GM19467 (cell line): ENCODE measurements at regions not wholly inside any gene's neighbourhood (a gene's known extent, or its start where the extent isn't known, plus 50 kb on each side); places are given as distances from the start of the nearest gene placed in this dataset.

Experiments
- ATAC-seq: cut with Tn5 transposase; IDR thresholded peaks from one replicate; pipeline ENCODE4 v1.9.1; 2021; ENCODE audit warnings: mild to moderate bottlenecking, moderate library complexity; ENCODE audit not compliant: unreplicated experiment

- ATAC-seq, result no peak
These were observed 52.0 kb downstream of the LRATD1 start for GRCh38 chr2:14684516-14684915.

GRCh38 chr2:14690926-14691325, 58.4 kb downstream of the LRATD1 start:
- no peak for ATAC-seq

GRCh38 chr2:14693874-14694273, 61.4 kb downstream of the LRATD1 start:
- no peak for ATAC-seq

- no peak for ATAC-seq
These were observed 68.2 kb downstream of the LRATD1 start for GRCh38 chr2:14700753-14701152.

GRCh38 chr2:14702258-14702657, 69.7 kb downstream of the LRATD1 start:
- no peak for ATAC-seq

GRCh38 chr2:14706201-14706600, 73.7 kb downstream of the LRATD1 start:
- ATAC-seq, result no peak

GRCh38 chr2:14712111-14712510, 79.6 kb downstream of the LRATD1 start:
- ATAC-seq, result no peak

- ATAC-seq, result no peak
These were observed 80.7 kb downstream of the LRATD1 start for GRCh38 chr2:14713248-14713647.

- no peak for ATAC-seq
These were observed 83.1 kb downstream of the LRATD1 start for GRCh38 chr2:14715600-14715999.

GRCh38 chr2:14716319-14716718, 83.8 kb downstream of the LRATD1 start:
- no peak for ATAC-seq

GRCh38 chr2:14717131-14717530, 84.6 kb downstream of the LRATD1 start:
- no peak for ATAC-seq

GRCh38 chr2:14720319-14720718, 87.8 kb downstream of the LRATD1 start:
- no peak for ATAC-seq

GRCh38 chr2:14720739-14721138, 88.2 kb downstream of the LRATD1 start:
- no peak for ATAC-seq

GRCh38 chr2:14722904-14723570, 90.5 kb downstream of the LRATD1 start:
- no peak for ATAC-seq

GRCh38 chr2:14723684-14724083, 91.2 kb downstream of the LRATD1 start:
- no peak for ATAC-seq

GRCh38 chr2:14735696-14736095, 103.2 kb downstream of the LRATD1 start:
- no peak for ATAC-seq

- no peak for ATAC-seq
These were observed 104.7 kb downstream of the LRATD1 start for GRCh38 chr2:14737201-14737600.

- no peak for ATAC-seq
These were observed 111.3 kb downstream of the LRATD1 start for GRCh38 chr2:14743861-14744260.

GRCh38 chr2:14745288-14746076, 113.0 kb downstream of the LRATD1 start:
- no peak for ATAC-seq

- no peak for ATAC-seq
These were observed 113.6 kb downstream of the LRATD1 start for GRCh38 chr2:14746133-14746532.

- ATAC-seq, result no peak
These were observed 114.9 kb downstream of the LRATD1 start for GRCh38 chr2:14747447-14747846.

- no peak for ATAC-seq
These were observed 117.4 kb downstream of the LRATD1 start for GRCh38 chr2:14749884-14750283.
